PC-9 (cell line): ENCODE measurements at regions not wholly inside any gene's neighbourhood (a gene's known extent, or its start where the extent isn't known, plus 50 kb on each side); places are given as distances from the start of the nearest gene placed in this dataset.

Source experiments
- BruUV-seq: library from RNA; stranded (reverse); fragments of 400-500 nt; replicated peaks from 2 replicates; lab custom pipeline; 2021; lab: Mats Ljungman, UMichigan
- CTCF ChIA-PET: fragments of 300-600 bp; sonication (Branson Sonifier 250); formaldehyde crosslinking; loops from one replicate; lab custom pipeline; 2022; ENCODE audit warnings: antibody characterized with exemption; lab: Charles Lee
- POLR2A ChIA-PET: fragments of 300-600 bp; sonication (Branson Sonifier 250); formaldehyde crosslinking; loops from one replicate; lab custom pipeline; 2022; ENCODE audit warnings: antibody characterized with exemption; ENCODE audit not compliant: unreplicated experiment; lab: Charles Lee
- DNase-seq, 2 experiments: peaks; one replicate each; pipeline versions ENCODE4 v3.0.0 to v3.0.0-alpha.2; 2015 to 2022; ENCODE audit warnings: mixed read lengths in 1 of 2
- H2AFZ ChIP-seq: fragments of 200-600 bp; sonication (generic); 2 replicates; pipeline ENCODE4 v1.8.1; 2017; ENCODE audit warnings: antibody characterized with exemption
- H3F3A ChIP-seq: fragments of 200-600 bp; sonication (generic); 2 replicates; pipeline ENCODE4 v1.8.1; 2017; ENCODE audit warnings: antibody characterized with exemption, mild to moderate bottlenecking, low read depth; ENCODE audit not compliant: insufficient read depth
- H3K27ac ChIP-seq: fragments of 200-600 bp; sonication (generic); 2 replicates; pipeline ENCODE4 v1.6.1; 2016; ENCODE audit warnings: mixed run types
- H3K27me3 ChIP-seq: fragments of 200-600 bp; sonication (generic); 2 replicates; pipeline ENCODE4 v1.6.1; 2016; ENCODE audit warnings: low read depth, mixed run types; ENCODE audit not compliant: insufficient read depth
- H3K36me3 ChIP-seq: fragments of 200-600 bp; sonication (generic); 2 replicates; pipeline ENCODE4 v1.6.1; 2016; ENCODE audit warnings: low read depth, mixed run types
- H3K4me1 ChIP-seq: fragments of 200-600 bp; sonication (generic); replicated peaks from 2 replicates; pipeline ENCODE4 v1.6.1; 2016; ENCODE audit warnings: mixed run types; ENCODE audit not compliant: insufficient read depth
- H3K4me2 ChIP-seq: fragments of 200-600 bp; sonication (generic); 2 replicates; pipeline ENCODE4 v1.6.1; 2017; ENCODE audit warnings: mixed run types
- H3K4me3 ChIP-seq: fragments of 200-600 bp; sonication (generic); 2 replicates; pipeline ENCODE4 v1.6.1; 2016; ENCODE audit warnings: mixed run types
- H3K79me2 ChIP-seq: fragments of 200-600 bp; sonication (generic); 2 replicates; pipeline ENCODE4 v1.6.1; 2017; ENCODE audit warnings: low read depth, mixed run types
- H3K9me2 ChIP-seq: fragments of 200-600 bp; sonication (generic); 2 replicates; pipeline ENCODE4 v1.8.1; 2017; ENCODE audit warnings: mild to moderate bottlenecking; ENCODE audit not compliant: insufficient read depth
- H3K9me3 ChIP-seq: fragments of 200-600 bp; sonication (generic); 2 replicates; pipeline ENCODE4 v1.8.1; 2016; ENCODE audit warnings: low read depth; ENCODE audit not compliant: insufficient read depth
- H4K20me1 ChIP-seq: fragments of 200-600 bp; sonication (generic); 2 replicates; pipeline ENCODE4 v1.8.1; 2017; ENCODE audit not compliant: insufficient read depth
- EZH2 ChIP-seq: fragments of 200-600 bp; sonication (generic); IDR thresholded peaks from 2 replicates; pipeline ENCODE4 v1.8.0; 2017; ENCODE audit warnings: antibody characterized with exemption, low read depth
- intact Hi-C: fragments of 100-400 bp; cut with micrococcal nuclease; formaldehyde crosslinking; loops from one replicate; pipeline ENCODE4 v1.10.0; 2022; ENCODE audit not compliant: unreplicated experiment
- TF ChIP-seq, protein P1 (sequence below): fragments of 200-600 bp; sonication (generic); conservative IDR thresholded peaks from 2 replicates; pipeline ENCODE4 v1.6.1; 2017; ENCODE audit warnings: mixed run types, antibody characterized with exemption, mild to moderate bottlenecking, moderate library complexity

DNA sequence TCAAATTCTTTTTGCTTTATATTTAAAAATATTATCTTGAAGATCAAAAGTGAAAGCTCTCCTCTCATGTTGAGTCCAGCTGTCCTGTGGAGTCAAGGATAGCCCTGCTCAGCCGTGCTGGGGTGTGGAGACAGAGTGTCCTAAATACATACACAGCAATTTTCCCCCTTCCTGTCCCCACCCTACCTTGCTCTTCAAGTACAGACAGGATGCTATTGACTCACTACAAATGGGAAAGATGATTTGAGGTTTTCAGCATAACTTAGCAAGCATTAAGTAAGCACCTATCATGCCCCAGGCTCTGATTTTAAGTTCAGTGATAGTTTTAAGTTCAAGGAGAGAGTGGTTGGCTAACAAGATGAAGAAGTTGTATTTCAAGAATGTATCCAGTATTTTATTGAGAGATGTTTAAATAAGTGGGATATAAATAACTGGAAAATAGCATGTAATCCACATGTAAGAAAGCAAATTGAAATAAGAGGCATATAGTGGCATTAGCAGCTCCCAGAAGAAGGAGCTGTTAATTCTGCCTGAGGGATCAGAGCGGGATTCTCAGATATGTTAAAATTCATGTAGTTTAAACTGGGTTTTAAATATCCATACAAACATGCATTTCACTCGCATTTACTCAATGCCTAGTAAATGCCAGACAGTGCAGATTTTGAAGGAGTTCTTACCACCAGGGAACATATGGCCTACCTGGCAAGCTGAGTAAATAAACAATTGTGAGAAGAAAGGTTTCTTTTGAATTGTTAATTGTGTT lies 183.5 kb upstream of the ANKFN1 start:
- Histone ChIP-seq H3K9me2 (no peaks in the 10 kb centered on the region), H3K4me2 (no peak overlapping the region), H3K79me2 (no peaks in the 10 kb centered on the region), H3K4me3 (no peak overlapping the region), H3K27ac (no peak overlapping the region), H4K20me1 (no peaks in the 10 kb centered on the region), H3K27me3 (peaks cover 29% of the 10 kb centered on the region), H2AFZ (no peak overlapping the region), H3F3A (no peaks in the 10 kb centered on the region), H3K9me3 (no peaks in the 10 kb centered on the region), H3K36me3 (no peaks in the 10 kb centered on the region), H3K4me1 (no peaks in the 10 kb centered on the region)
- no peak for DNase-seq
- ChIA-PET CTCF (no interaction called here), POLR2A (no interaction called here)
- TF ChIP-seq EZH2, result no peak
- TF ChIP-seq, protein P1, sequence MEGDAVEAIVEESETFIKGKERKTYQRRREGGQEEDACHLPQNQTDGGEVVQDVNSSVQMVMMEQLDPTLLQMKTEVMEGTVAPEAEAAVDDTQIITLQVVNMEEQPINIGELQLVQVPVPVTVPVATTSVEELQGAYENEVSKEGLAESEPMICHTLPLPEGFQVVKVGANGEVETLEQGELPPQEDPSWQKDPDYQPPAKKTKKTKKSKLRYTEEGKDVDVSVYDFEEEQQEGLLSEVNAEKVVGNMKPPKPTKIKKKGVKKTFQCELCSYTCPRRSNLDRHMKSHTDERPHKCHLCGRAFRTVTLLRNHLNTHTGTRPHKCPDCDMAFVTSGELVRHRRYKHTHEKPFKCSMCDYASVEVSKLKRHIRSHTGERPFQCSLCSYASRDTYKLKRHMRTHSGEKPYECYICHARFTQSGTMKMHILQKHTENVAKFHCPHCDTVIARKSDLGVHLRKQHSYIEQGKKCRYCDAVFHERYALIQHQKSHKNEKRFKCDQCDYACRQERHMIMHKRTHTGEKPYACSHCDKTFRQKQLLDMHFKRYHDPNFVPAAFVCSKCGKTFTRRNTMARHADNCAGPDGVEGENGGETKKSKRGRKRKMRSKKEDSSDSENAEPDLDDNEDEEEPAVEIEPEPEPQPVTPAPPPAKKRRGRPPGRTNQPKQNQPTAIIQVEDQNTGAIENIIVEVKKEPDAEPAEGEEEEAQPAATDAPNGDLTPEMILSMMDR, result no peak
- intact Hi-C loops, result no loop called here
- no TSS peak for BruUV-seq

DNA sequence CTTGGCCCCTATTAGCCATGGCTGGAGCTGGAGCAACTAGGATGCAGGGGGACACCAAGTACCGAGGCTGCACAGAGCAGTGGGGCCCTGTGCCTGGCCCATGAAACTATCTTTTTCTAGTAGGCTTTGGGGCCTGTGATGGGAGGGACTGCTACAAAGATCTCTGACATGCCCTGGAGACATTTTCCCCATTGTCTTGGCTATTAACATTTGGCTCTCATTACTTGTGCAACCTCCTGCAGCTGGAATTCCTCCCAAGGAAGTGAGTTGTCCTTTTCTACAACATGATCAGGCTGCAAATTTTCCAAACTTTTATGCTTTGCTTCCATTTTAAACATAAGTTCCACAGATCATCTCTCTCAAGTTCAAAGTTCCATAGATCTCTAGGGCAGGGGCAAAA lies 174.7 kb upstream of the ANKFN1 start:
- ChIA-PET POLR2A (no interaction called here), CTCF (no interaction called here)
- Histone ChIP-seq H3K27ac (no peak overlapping the region), H2AFZ (no peak overlapping the region), H3K36me3 (no peaks in the 10 kb centered on the region), H3K9me2 (no peaks in the 10 kb centered on the region), H3K79me2 (no peaks in the 10 kb centered on the region), H3K27me3 (no peaks in the 10 kb centered on the region), H3F3A (no peaks in the 10 kb centered on the region), H3K4me1 (no peaks in the 10 kb centered on the region), H3K4me2 (no peak overlapping the region), H3K4me3 (no peak overlapping the region), H4K20me1 (no peaks in the 10 kb centered on the region), H3K9me3 (no peaks in the 10 kb centered on the region)
- intact Hi-C loops, result no loop called here
- TF ChIP-seq, protein P1, result no peak
- no peak for TF ChIP-seq EZH2
- BruUV-seq, result no TSS peak
- no peak for DNase-seq

- Histone ChIP-seq H3K36me3 (no peaks in the 10 kb centered on the region), H3K9me3 (no peaks in the 10 kb centered on the region), H3K79me2 (no peaks in the 10 kb centered on the region), H3K27me3 (no peaks in the 10 kb centered on the region), H4K20me1 (no peaks in the 10 kb centered on the region), H3F3A (no peaks in the 10 kb centered on the region), H3K4me3 (no peak overlapping the region), H3K9me2 (no peaks in the 10 kb centered on the region), H2AFZ (no peak overlapping the region), H3K4me1 (no peaks in the 10 kb centered on the region), H3K27ac (no peak overlapping the region), H3K4me2 (no peak overlapping the region)
- no peak for TF ChIP-seq EZH2
- TF ChIP-seq, protein P1, result no peak
- BruUV-seq, result no TSS peak
- POLR2A ChIA-PET, result no interaction called here
- CTCF ChIA-PET, result no interaction called here
- intact Hi-C loops, result no loop called here
- no peak for DNase-seq
Observed at GRCh38 chr17:55983096-55983495, 170.2 kb upstream of the ANKFN1 start.
